Keratinocyte (primary cell): ENCODE measurements at regions not wholly inside any gene's neighbourhood (a gene's known extent, or its start where the extent isn't known, plus 50 kb on each side); places are given as distances from the start of the nearest gene placed in this dataset.
A peak's percentile ranks its signal among the peaks of the same experiment; 100 is the strongest.

Source experiments
- DNase-seq: peaks from one replicate; pipeline ENCODE4 v3.0.0-alpha.2; 2011; ENCODE audit warnings: low read depth, missing footprints, low spot score
- FAIRE-seq: peaks from 2 replicates; lab custom pipeline; 2011; peaks lifted over from hg19 to GRCh38; lab: Jason Lieb, UNC
- H2AFZ ChIP-seq: 2 replicates; pipeline ENCODE4 v1.6.0; 2012; ENCODE audit warnings: low read length, control low read depth, inconsistent platforms; ENCODE audit not compliant: control insufficient read depth
- H3K27ac ChIP-seq: 2 replicates; pipeline ENCODE4 v1.5.1; 2011; ENCODE audit warnings: low read length; ENCODE audit not compliant: control insufficient read depth, insufficient read depth
- H3K27me3 ChIP-seq: 3 replicates; pipeline ENCODE4 v1.6.0; 2011; ENCODE audit warnings: low read length; ENCODE audit not compliant: control insufficient read depth, insufficient read depth; ENCODE audit errors: extremely low read depth
- H3K36me3 ChIP-seq, 2 experiments: 2 replicates in 1 of 2; 3 replicates in 1 of 2; pipeline ENCODE4 v1.5.1; 2011; ENCODE audit warnings: low read length in 2 of 2, mild to moderate bottlenecking in 1 of 2; ENCODE audit not compliant: control insufficient read depth in 2 of 2, insufficient read depth in 2 of 2; ENCODE audit errors: extremely low read depth in 1 of 2
- H3K4me1 ChIP-seq: 3 replicates; pipeline ENCODE4 v1.5.1; 2011; ENCODE audit warnings: low read length; ENCODE audit not compliant: control insufficient read depth, insufficient read depth; ENCODE audit errors: extremely low read depth
- H3K4me2 ChIP-seq: 3 replicates; pipeline ENCODE4 v1.6.0; 2011; ENCODE audit warnings: low read depth, low read length; ENCODE audit not compliant: control insufficient read depth, insufficient read depth; ENCODE audit errors: extremely low read depth
- H3K4me3 ChIP-seq, 3 experiments: fragments of 200-600 bp in 1 of 3; sonication (generic) in 1 of 3; 2 replicates in 2 of 3; 3 replicates in 1 of 3; pipeline ENCODE4 v1.5.1; 2011 to 2016; ENCODE audit warnings: low read length in 3 of 3, mild to moderate bottlenecking in 3 of 3, control low read depth in 2 of 3, inconsistent platforms in 1 of 3, low read depth in 1 of 3, mixed read lengths in 1 of 3, mixed run types in 1 of 3, moderate library complexity in 1 of 3; ENCODE audit not compliant: control insufficient read depth in 2 of 3, insufficient read depth in 2 of 3; ENCODE audit errors: extremely low read depth in 1 of 3
- H3K79me2 ChIP-seq: 2 replicates; pipeline ENCODE4 v1.6.0; 2012; ENCODE audit warnings: low read length; ENCODE audit not compliant: control insufficient read depth, insufficient read depth
- H3K9ac ChIP-seq: 3 replicates; pipeline ENCODE4 v1.6.0; 2011; ENCODE audit warnings: low read length; ENCODE audit not compliant: control insufficient read depth, insufficient read depth; ENCODE audit errors: extremely low read depth
- H3K9me1 ChIP-seq: 3 replicates; pipeline ENCODE4 v1.6.0; 2011; ENCODE audit warnings: low read length; ENCODE audit not compliant: control insufficient read depth, insufficient read depth; ENCODE audit errors: extremely low read depth
- H3K9me3 ChIP-seq: 2 replicates; pipeline ENCODE4 v1.5.1; 2012; ENCODE audit warnings: low read depth, low read length; ENCODE audit not compliant: control insufficient read depth
- H4K20me1 ChIP-seq: 3 replicates; pipeline ENCODE4 v1.6.0; 2011; ENCODE audit warnings: low read length; ENCODE audit not compliant: control insufficient read depth, insufficient read depth; ENCODE audit errors: extremely low read depth
- CTCF ChIP-seq, 3 experiments: IDR thresholded peaks in 1 of 3; conservative IDR thresholded peaks in 1 of 3; optimal IDR thresholded peaks in 1 of 3; 2 replicates in 2 of 3; 3 replicates in 1 of 3; pipeline versions ENCODE3 to v1.5.1; 2011; ENCODE audit warnings: low read length in 3 of 3, mild to moderate bottlenecking in 3 of 3, moderate library complexity in 2 of 3, control low read depth in 1 of 3, inconsistent platforms in 1 of 3; ENCODE audit not compliant: insufficient read depth in 2 of 3; ENCODE audit errors: extremely low read depth in 1 of 3
- EZH2 ChIP-seq: IDR thresholded peaks from one replicate; pipeline ENCODE4 v1.6.1; 2012; ENCODE audit warnings: inconsistent platforms, mild to moderate bottlenecking, low read length, moderate library complexity
- dilution Hi-C: fragments of 300-500 bp; cut with MboI; formaldehyde crosslinking; loops from one replicate; pipeline ENCODE4 v1.7.0; 2020; ENCODE audit warnings: low sequenced_read_pairs; ENCODE audit not compliant: extremely low pct_ligation_motif_present

- H3K36me3 ChIP-seq = no peaks in the 10 kb centered on the region
- no peaks in the 10 kb centered on the region for H3K79me2 ChIP-seq
- no peak for TF ChIP-seq CTCF (optimal IDR thresholded peaks at IDR 0.05 in 1 of 3, IDR thresholded peaks at IDR 0.05 in 1 of 3, conservative IDR thresholded peaks at IDR 0.05 in 1 of 3; ENCODE audit: extremely low read depth in 1 of 3, insufficient read depth in 2 of 3, low read length in 3 of 3)
- TF ChIP-seq EZH2 = no peak
- H3K9ac ChIP-seq = no peak overlapping the region
- no peak overlapping the region for H3K27ac ChIP-seq
- H3K4me1 ChIP-seq = no peaks in the 10 kb centered on the region
- H4K20me1 ChIP-seq = no peaks in the 10 kb centered on the region
- H2AFZ ChIP-seq = no peak overlapping the region
- H3K4me2 ChIP-seq = no peak overlapping the region
- no peaks in the 10 kb centered on the region for H3K27me3 ChIP-seq
- no peak for FAIRE-seq
- H3K9me3 ChIP-seq = no peaks in the 10 kb centered on the region
- dilution Hi-C loops = no loop called here
- peak; percentile 5 for DNase-seq
- no peaks in the 10 kb centered on the region for H3K9me1 ChIP-seq
- H3K4me3 ChIP-seq = no peak overlapping the region
These were observed 428.4 kb upstream of the KCNMB2 start for GRCh38 chr3:178107804-178108203.

GRCh38 chr3:178109691-178110090 is 426.5 kb upstream of the KCNMB2 start:
- Histone ChIP-seq H4K20me1 (no peaks in the 10 kb centered on the region), H3K27me3 (no peaks in the 10 kb centered on the region), H3K4me3 (no peak overlapping the region), H3K79me2 (no peaks in the 10 kb centered on the region), H3K9ac (no peak overlapping the region), H3K27ac (no peak overlapping the region), H3K4me2 (no peak overlapping the region), H2AFZ (no peak overlapping the region), H3K9me1 (no peaks in the 10 kb centered on the region), H3K4me1 (no peaks in the 10 kb centered on the region), H3K9me3 (no peaks in the 10 kb centered on the region), H3K36me3 (no peaks in the 10 kb centered on the region)
- DNase-seq (no peak), FAIRE-seq (no peak)
- dilution Hi-C loops = no loop called here
- TF ChIP-seq CTCF (optimal IDR thresholded peaks at IDR 0.05 in 1 of 3, IDR thresholded peaks at IDR 0.05 in 1 of 3, conservative IDR thresholded peaks at IDR 0.05 in 1 of 3; ENCODE audit: extremely low read depth in 1 of 3, insufficient read depth in 2 of 3, low read length in 3 of 3) = no peak
- TF ChIP-seq EZH2 = no peak
